NCI-H1048 (cell line): ENCODE measurements at regions not wholly inside any gene's neighbourhood (a gene's known extent, or its start where the extent isn't known, plus 50 kb on each side); places are given as distances from the start of the nearest gene placed in this dataset.
"Not testable (repeated sequence)": the region's sequence is repeated elsewhere in the genome, so short reads cannot be mapped to it uniquely, and the experiment has no call there.

Source experiments
- DNase-seq: peaks from one replicate; lab custom pipeline; 2025; lab: John Stamatoyannopoulos, UW

DNA sequence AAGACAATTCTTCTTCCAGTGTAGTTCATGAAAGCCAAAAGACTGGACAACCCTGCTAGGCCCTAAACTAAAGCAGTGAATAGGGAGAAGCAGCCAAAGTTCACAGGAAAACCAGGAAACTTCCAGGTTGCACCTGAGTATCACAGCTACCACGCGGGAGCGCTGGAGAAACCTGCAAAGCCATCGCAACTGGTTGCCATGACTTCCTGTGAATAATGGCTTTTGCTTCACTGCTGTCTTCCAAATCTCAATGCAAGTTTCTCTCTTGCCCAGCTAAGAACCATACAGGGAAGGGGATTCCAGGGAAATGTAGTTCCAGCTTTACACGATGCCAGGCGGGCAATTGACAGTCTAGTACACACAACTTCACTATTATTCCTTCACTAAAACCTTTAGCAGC, 114.1 kb downstream of the GXYLT1 start:
- DNase-seq: no peak

DNA sequence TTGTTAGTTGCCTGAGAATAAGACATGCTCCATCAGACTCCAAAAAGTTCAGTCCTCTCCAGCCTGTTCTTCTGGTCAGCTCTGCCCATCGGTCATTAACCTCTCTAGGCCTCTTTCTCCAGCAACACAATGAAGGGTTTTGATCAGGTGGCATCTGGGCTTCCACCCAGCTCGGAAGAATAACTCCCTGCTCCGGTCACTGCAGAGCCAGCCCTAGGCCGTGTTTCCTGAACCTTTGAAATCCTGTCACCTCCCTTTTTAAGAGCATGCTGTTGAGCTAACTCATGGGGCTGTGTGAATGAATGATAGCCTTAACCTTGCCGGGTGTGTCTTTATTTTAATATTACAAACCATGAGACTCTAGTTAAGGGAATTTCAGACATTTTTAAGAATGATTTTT, 117.1 kb downstream of the GXYLT1 start:
- no peak for DNase-seq

DNA sequence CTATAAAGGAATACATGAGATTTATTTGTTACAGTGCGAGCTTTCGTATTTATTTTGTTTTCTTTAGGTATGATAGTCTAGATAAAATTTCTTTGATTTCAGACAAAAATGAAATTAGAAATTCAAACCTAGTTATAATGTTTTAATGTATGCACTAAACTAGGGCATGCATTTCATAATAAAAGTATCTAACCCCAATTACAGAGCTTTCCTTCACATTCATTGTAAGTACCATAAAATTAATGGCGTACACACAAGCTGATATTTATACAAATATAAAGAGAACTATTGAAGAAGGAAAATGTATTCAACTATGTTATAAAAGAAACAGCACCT, 120.2 kb downstream of the GXYLT1 start:
- no peak for DNase-seq

DNA sequence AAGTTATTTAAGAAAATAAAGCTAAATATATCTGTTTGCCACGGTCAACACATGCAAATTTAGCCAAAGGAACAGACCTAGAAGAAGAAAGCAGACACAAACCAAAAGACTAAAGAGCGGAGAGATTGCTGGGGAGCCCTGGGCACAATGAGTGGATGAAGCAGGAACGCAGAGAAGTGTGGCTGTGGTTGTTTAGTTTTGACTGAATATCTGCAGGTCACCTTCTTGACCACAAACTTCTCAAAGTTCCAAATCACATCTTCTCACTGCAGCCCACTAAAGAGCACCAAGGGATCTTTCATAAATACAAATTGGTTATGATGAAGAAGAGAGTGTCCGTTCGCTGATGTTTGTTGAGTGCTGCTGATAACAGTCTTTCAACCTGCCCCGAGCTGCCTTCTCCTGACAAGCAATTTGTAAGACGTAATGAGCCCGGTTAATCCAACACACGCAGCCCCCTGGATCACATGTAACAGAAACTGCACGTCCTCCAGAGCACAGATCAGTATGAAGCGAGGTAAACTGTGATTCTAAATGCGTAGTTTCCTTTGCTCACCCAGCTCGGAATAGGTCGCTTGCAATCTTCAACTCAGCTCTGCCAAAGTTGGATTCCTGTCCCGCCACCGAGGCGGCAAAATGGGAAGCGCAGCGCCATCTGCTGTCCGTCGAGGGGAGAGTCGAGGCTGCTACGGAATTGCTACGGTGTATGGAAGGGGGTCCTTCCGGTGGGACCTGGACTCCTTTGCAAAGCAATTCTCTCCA, 120.8 kb downstream of the GXYLT1 start:
- peak; percentile 63 for DNase-seq

DNA sequence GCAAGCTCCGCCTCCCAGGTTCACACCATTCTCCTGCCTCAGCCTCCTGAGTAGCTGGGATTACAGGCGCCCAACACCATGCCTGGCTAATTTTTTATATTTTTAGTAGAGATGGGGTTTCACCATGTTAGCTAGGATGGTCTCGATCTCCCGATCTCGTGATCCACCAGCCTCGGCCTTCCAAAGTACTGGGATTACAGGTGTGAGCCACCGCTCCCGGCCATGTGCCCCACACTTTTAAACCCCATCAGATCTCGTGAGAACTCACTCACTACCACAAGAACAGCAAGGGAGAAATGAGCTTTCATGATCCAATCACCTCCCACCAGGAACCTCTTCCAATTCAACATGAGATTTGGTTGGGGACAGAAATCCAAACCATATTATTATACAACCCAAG, 122.7 kb downstream of the GXYLT1 start:
- not testable (repeated sequence) for DNase-seq

DNA sequence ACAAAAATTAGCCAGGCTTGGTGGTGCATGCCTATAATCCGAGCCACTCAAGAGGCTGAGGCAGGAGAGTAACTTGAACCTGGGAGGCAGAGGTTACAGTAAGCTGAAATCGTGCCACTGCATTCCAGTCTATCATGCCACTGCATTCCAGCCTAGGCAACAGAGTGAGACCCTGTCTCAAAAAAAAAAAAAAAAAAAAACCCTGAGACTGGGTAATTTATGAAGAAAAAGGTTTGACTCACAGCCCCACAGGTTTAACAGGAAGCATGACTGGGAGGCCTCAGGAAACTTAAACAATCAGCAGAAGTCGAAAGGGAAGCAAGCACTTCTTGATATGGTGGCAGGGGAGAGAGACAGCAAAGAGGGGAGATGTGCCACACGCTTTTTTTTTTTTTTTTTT, 123.2 kb downstream of the GXYLT1 start:
- DNase-seq: no peak

DNA sequence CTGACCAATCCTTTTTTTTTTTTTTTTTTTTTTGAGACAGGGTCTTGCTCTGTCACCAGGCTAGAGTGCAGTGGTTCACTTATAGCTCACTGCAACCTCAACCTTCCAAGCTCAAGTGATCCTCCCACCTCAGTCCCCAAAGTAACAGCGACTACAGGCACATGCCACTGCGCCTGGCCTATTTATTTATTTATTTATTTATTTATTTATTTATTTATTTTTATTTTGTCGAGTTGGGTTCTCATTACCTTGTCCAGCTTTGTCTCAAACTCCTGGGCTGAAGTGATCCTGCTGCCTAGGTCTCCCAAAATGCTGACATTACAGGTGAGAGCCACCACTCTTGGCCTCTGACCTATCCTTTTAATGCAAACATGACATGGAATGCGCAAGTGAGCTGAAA, 124.4 kb downstream of the GXYLT1 start:
- no peak for DNase-seq

DNA sequence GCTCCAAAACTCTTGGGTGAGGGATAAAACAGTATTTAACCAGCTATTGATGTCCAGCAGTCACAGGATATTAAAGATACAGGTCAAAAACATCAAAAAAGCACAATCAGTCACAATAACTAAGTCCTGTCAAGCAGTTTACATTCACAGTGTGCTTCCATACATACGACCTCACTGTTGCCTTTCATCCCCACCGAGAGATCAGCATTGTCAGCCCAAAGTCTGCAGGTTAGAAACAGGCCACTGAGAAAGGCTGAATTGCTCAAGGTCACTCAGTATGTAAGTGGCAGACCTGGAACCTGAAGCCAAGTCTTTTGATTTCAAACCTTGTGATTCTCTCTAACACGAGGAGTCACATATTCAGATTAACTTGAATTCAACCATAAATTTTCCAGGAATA, 124.9 kb downstream of the GXYLT1 start:
- no peak for DNase-seq

DNA sequence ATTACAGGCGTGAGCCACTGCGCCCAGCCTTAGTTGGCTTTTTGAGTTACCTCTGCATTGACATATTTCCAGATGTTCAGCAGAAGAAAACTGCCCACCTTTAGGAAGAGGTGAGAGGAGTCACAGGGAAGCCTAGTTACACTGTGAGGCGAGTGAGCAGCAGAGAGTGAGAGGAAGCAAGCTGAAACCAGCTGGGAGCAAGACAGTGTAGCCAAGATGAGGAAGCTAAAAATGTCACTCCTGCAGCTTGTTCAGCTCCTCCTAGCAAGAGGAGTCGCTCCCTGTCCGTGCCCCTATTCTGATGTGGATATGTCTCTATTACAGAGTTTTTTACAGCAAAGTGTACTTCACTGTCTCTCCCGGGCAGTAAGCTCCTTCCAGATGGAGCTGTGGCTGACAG, 127.6 kb downstream of the GXYLT1 start:
- DNase-seq: no peak

DNA sequence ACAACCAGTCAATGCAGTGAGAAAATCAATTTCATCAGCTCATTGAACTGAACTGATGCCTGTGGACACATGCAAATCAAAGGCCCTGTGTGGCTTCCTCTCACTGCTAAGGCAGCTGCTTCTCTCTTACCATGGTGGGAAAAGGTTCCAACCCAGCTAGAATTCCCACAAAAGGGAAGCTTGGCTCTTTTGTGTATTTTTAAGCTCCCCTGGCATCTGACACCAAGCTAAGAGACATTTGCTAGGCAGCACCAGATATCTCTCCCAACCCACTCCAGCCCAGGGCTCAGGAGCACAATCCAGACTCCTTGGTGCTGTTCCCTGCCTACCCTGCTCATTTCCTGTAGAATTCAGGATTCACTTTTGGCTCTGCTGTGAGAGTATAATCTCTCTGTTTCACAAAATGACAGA, 129.6 kb downstream of the GXYLT1 start:
- DNase-seq: no peak

DNA sequence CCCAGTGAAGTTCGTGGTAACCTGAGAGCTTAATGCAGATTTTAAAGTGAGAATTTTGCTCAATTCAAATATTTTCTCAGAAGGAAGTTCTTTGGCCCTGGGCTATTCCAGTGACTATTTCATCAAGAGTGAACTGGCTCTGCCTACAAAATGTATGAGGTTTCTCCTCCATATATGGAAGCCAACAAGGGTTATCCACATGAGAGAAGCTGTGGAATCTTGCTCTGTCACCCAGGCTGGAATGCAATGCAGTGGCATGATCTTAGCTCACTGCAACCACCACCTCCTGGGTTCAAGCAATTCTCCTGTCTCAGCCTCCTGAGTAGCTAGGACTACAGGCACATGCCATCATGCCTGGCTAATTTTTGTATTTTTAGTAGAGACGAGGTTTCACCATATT, 132.2 kb downstream of the GXYLT1 start:
- not testable (repeated sequence) for DNase-seq

DNA sequence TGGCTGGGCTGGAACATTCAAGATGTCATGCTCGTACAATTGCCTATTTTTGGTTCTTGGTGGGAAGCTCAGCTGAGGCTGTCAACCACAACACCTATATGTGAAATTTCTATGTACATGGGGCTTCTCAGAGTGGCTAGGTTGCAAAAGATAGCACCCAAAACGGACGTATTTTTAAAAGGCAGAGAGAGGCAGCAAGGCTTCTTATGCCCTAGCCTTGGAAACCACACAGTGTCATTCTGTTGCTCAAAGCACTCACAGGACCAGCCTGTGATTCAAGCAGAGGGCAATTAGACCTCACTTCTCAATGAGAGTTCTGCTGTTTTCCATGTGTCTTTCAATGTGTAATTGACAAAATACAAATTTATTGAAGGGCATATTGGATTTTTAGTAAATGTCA, 134.0 kb downstream of the GXYLT1 start:
- no peak for DNase-seq

DNA sequence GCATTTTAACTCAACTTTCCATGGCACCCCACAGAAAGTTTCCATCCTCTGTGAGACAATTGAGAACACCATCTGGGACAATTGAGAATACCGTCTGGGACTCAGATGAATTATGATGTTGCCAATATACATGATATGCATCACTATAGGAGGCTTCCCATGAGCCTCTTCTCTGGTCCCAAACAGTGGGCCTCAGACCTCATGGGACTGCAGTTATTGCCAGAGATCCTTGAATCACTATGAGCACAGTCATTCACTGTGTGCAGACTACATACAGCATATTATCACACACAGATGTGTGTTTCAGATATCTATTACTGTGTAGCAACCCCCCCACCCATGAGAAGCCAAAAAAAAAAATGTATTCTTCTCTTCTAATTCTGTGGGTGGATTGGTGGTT, 134.4 kb downstream of the GXYLT1 start:
- DNase-seq: no peak

DNA sequence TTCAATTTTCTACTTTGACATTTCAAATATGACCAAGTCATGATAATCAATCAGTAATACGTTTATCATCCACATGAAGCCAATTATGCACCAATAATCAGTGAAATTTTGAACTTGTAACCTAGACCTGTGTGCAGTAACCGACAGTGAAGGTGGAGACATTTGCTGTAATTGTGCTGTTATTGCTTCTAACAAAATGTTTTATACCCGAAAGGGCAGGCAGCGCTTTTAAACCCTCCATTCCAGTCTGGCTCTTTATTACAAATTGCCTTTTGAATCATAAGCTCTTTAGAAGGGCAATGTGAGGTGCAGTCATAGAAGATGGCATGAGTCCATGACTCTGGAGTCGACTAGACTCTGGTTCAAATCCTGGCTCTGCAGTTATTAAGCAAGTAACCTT, 135.7 kb downstream of the GXYLT1 start:
- DNase-seq: no peak

DNA sequence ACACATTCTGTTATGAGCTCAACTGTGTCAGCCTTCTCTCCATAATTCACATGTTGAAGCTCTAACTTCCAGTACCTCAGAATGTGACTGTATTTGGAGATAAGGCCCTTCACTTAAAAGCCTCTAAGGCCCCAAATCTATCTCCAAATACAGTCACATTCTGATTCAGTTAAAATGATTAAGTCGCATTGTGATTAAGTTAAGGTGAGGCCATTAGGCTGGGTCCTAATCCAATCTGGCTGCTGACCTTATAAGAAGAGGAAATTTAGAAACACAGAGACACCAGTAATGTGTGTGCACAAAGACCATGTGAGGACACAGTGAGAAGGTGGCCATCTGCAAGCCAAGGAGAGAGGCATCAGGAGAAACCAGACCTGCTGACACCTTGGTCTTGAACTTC, 141.6 kb downstream of the GXYLT1 start:
- DNase-seq: no peak

DNA sequence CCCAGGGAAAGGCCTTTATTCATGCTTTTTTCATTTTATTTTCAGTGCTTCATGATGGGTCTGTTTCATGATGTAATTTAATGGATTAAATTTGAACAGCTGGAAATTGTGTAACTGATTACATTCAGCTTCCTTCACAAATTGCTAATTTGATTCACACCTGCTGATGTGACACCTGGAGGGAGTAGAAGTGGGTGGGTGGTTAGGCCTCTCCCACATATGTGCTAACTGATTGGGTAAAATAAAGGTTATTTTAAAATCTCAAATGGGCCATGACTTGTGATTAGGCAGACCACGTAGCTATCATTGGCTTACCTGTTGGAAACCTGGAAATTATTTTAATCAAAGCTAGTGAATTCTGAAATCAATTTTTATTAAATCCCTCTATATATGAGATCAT, 142.1 kb downstream of the GXYLT1 start:
- no peak for DNase-seq

DNA sequence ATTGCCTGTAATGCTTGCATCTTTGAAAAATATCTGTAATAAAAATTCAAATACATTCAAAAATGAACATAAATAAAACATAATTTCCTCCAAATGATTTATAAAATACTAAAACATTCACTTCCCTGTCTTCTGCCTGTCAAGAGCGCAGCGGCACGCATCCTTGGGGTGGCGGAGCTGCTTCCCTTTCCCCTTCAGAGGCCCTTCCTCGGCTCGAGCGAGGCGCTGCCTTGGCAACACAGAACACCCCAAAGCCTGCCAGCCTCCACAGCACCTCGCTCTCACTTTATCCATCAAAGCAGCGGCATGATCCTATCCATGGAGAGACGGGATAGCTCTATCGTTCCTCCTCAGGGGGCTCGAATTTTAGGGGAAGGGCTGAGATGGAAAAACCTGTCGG, 146.2 kb downstream of the GXYLT1 start:
- no peak for DNase-seq

DNA sequence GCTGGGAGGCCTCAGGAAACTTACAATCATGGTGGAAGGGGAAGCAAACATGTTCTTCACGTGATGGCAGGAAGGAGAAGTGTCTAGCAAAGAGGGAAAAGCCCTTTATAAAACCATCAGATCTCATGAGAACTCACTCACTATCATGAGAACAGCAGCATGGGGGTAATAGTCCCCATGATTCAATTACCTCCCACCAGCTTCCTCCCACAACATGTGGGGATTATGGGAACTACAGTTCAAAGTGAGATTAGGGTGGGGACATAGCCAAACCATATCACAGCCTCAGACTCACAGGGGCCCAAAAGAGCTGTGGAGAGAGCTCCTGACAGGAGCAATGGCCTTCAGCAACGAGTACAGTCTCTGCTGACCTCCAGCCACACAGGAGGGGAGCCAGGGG, 151.4 kb downstream of the GXYLT1 start:
- no peak for DNase-seq

DNA sequence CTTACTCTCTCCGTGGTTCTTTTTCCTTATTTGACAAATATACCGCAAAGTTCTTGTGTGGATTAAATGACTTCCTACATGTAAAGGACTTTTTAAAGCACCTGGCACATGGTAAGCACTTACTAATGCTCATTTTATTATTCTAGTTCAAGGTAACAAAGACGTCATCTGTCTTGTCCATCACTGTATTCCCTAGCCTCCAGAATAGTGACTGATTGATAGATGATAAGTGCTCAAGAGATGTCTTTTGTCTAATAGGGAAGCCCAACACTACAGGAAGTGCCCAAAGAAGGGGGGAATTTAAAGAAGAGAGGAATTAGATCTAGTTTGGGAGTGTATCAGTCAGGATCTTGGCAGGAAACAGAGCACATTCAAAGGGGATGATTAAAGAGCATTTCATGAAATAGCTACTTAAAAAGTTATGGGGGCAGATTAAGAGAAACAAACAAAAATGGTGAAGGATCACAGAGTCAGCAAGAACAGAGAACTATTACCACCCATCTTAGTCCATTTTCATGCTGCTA, 151.9 kb downstream of the GXYLT1 start:
- DNase-seq: no peak

DNA sequence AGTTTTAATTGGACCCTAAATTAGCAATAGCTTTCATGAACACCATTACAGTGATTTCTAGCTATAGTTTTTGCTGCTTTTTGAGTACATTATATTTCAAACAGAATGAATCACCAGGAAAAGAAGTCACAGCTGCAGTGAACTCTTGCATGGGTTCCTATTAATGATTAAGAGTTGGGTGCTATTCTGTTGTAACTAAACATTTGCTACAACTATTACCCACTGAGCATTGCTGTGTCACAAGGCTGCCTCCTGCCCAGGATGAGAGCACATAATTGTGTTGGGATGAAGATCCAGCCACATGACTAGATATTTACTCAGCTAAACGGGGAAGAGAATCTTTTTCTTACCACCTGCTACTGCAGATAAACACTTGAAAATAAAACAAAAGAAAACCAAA, 152.7 kb downstream of the GXYLT1 start:
- DNase-seq: no peak

DNA sequence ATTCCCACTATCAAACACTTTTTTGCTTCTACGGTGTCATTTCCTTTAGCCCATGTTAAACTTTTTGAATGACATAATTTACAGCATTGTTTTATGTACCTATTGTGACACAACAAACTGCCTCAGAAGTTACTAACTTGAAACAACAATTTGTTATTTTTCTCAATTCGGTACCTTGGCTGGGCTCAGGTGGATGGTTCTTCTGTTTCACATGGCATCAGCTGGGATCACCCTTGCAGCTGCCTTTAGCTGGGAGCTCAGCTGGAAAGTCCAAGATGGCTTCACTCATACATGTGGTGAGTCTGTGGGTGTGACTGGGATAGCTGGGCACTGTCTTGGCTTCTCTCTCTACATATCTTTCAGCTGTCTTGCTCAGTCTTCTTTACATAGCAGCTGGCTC, 156.0 kb downstream of the GXYLT1 start:
- DNase-seq: no peak

DNA sequence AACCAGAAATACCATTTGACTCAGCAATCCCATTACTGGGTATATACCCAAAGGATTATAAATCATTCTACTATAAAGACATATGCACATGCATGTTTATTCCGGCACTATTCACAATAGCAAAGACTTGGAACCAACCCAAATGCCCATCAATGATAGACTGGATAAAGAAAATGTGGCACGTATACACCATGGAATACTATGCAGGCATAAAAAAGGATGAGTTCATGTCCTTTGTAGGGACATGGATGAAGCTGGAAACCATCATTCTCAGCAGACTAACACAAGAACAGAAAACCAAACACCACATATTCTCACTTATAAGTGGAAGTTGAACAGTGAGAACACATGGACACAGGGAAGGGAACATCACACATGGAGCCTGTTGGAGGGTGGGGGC, 158.2 kb downstream of the GXYLT1 start:
- DNase-seq: not testable (repeated sequence)

DNA sequence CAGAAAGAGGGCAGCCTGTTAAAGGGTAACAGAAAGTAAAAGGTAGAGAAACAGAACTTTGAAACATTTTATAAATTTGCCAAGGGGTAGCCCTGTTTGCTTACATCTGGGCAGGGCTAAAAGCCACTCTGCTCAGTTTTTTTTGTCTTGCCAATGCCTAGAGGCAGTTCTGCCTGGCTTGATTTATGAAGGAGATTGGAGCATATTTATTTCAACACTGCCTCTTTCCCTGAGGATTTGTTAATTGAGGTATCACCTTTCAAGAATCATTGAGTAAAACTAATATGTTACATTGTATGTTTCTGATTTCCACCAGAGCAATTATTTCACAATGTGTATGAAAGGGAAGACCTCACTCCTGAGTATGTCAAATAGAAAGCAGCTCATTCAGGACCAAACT, 160.8 kb downstream of the GXYLT1 start:
- DNase-seq: no peak

DNA sequence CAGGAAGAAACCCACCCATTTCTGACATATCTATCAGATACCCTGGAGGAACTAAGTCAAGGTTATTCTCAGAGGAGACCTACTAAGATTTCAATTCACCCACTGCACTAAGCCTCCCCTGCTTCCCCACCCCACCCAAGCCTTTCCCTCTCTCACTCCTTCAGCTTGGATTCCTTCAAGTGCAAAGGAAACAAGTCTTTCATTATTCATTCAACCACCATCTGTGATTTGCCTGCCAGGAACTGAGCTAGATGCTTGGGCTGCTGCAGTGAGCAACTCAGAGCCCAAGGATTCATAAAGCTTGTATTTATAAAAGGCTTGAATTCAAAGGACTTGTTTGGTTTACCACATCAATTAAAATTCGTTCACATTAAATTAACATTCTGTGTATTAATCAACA, 161.3 kb downstream of the GXYLT1 start:
- no peak for DNase-seq
